ENCODE measurements at regions not wholly inside any gene's neighbourhood (a gene's known extent, or its start where the extent isn't known, plus 50 kb on each side); places are given as distances from the start of the nearest gene placed in this dataset.

DNA sequence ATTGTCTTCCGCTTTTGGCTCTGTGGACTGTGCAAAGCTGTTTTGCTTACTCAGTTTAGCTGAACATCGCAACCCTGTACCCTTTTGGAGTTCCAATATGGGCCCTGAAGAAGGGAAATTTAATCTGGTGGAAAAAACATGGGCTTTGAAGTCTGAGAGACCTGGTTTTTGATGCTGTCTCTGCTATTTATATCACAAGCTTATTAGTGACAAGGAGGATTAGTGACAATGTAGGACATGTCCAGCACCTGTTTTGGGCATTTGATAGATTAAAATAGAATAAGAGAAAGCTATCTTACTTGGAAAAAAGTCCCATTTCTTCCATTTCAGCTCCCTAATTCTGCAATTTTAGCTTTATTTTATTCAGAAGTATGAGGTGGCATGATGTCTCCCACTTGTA, 417.3 kb downstream of the SPRY1 start:
- TF ChIP-seq EZH2 (IDR thresholded peaks at IDR 0.05; ENCODE audit: insufficient read depth, poor library complexity, severe bottlenecking) (no peak), EZH2phosphoT487 (IDR thresholded peaks at IDR 0.05; ENCODE audit: insufficient read depth, low read depth) (no peak)
